H9 (cell line): ENCODE measurements at regions not wholly inside any gene's neighbourhood (a gene's known extent, or its start where the extent isn't known, plus 50 kb on each side); places are given as distances from the start of the nearest gene placed in this dataset.

ENCODE experiments used
- DNase-seq: peaks from one replicate; pipeline ENCODE4 v3.0.0-alpha.2; 2017
- H2AFZ ChIP-seq: one replicate; pipeline ENCODE4 v1.6.1; 2013; ENCODE audit warnings: mild to moderate bottlenecking, low read length, control low read depth, moderate library complexity
- H2AK5ac ChIP-seq: 2 replicates; pipeline ENCODE4 v1.6.1; 2013; ENCODE audit warnings: low read length, control low read depth, mixed read lengths; ENCODE audit not compliant: insufficient read length
- H2BK120ac ChIP-seq: one replicate; pipeline ENCODE4 v1.6.1; 2013; ENCODE audit warnings: low read depth, mild to moderate bottlenecking, low read length, control low read depth, inconsistent platforms; ENCODE audit not compliant: poor library complexity, severe bottlenecking
- H2BK12ac ChIP-seq: 2 replicates; pipeline ENCODE4 v1.6.1; 2013; ENCODE audit warnings: low read length, control low read depth, mixed read lengths, low read depth; ENCODE audit not compliant: insufficient read length
- H2BK15ac ChIP-seq: 2 replicates; pipeline ENCODE4 v1.6.1; 2013; ENCODE audit warnings: low read depth, low read length, control low read depth
- H2BK20ac ChIP-seq: one replicate; pipeline ENCODE4 v1.6.1; 2013; ENCODE audit warnings: low read depth, mild to moderate bottlenecking, low read length, control low read depth, inconsistent platforms; ENCODE audit not compliant: poor library complexity, severe bottlenecking
- H2BK5ac ChIP-seq: 2 replicates; pipeline ENCODE4 v1.6.1; 2013; ENCODE audit warnings: low read length, control low read depth, mixed read lengths; ENCODE audit not compliant: insufficient read length
- H3K14ac ChIP-seq: 2 replicates; pipeline ENCODE4 v1.6.1; 2013; ENCODE audit warnings: low read length, control low read depth; ENCODE audit not compliant: insufficient read depth
- H3K18ac ChIP-seq: 2 replicates; pipeline ENCODE4 v1.6.1; 2013; ENCODE audit warnings: low read depth, mild to moderate bottlenecking, mixed read lengths, low read length, control low read depth; ENCODE audit not compliant: insufficient read length
- H3K23ac ChIP-seq: 2 replicates; pipeline ENCODE4 v1.6.1; 2013; ENCODE audit warnings: low read length, control low read depth, mixed read lengths, low read depth; ENCODE audit not compliant: insufficient read length
- H3K23me2 ChIP-seq: 2 replicates; pipeline ENCODE4 v1.6.1; 2013; ENCODE audit warnings: low read depth, mild to moderate bottlenecking, mixed read lengths, low read length, control low read depth; ENCODE audit not compliant: insufficient read length, poor library complexity, severe bottlenecking
- H3K27ac ChIP-seq: 2 replicates; pipeline ENCODE4 v1.5.1; 2013; ENCODE audit warnings: low read length, control low read depth, mixed read lengths, low read depth; ENCODE audit not compliant: insufficient read length
- H3K27me3 ChIP-seq: 2 replicates; pipeline ENCODE4 v1.6.1; 2013; ENCODE audit warnings: low read length, control low read depth, inconsistent platforms; ENCODE audit not compliant: insufficient read depth
- H3K4ac ChIP-seq: 2 replicates; pipeline ENCODE4 v1.6.1; 2013; ENCODE audit warnings: low read depth, mild to moderate bottlenecking, control low read depth, inconsistent platforms, low read length, moderate library complexity
- H3K4me1 ChIP-seq: 2 replicates; pipeline ENCODE4 v1.6.1; 2013; ENCODE audit warnings: low read length, control low read depth, inconsistent platforms; ENCODE audit not compliant: insufficient read depth
- H3K4me2 ChIP-seq: 2 replicates; pipeline ENCODE4 v1.6.1; 2013; ENCODE audit warnings: low read length, control low read depth, mixed read lengths; ENCODE audit not compliant: insufficient read length, insufficient read depth
- H3K56ac ChIP-seq: 2 replicates; pipeline ENCODE4 v1.6.1; 2013; ENCODE audit warnings: low read depth, mild to moderate bottlenecking, mixed read lengths, low read length, control low read depth; ENCODE audit not compliant: insufficient read length
- H3K79me1 ChIP-seq: 2 replicates; pipeline ENCODE4 v1.6.1; 2013; ENCODE audit warnings: low read depth, mild to moderate bottlenecking, moderate library complexity, low read length, control low read depth, inconsistent platforms; ENCODE audit not compliant: insufficient read depth, poor library complexity, severe bottlenecking
- H3K79me2 ChIP-seq: 2 replicates; pipeline ENCODE4 v1.6.1; 2013; ENCODE audit warnings: low read length, control low read depth, inconsistent platforms; ENCODE audit not compliant: insufficient read depth
- H3K9ac ChIP-seq: 2 replicates; pipeline ENCODE4 v1.6.1; 2013; ENCODE audit warnings: low read length, control low read depth, mixed read lengths; ENCODE audit not compliant: insufficient read length; ENCODE audit errors: extremely low read depth
- H3K9me3 ChIP-seq: one replicate; pipeline ENCODE4 v1.6.1; 2013; ENCODE audit warnings: low read depth, low read length, inconsistent platforms; ENCODE audit not compliant: control insufficient read depth
- H3T11ph ChIP-seq: one replicate; pipeline ENCODE4 v1.6.1; 2013; ENCODE audit warnings: mild to moderate bottlenecking, low read length, control low read depth, inconsistent platforms
- H4K20me1 ChIP-seq: one replicate; pipeline ENCODE4 v1.6.1; 2013; ENCODE audit not compliant: control insufficient read depth, insufficient read length, insufficient read depth
- H4K5ac ChIP-seq: 2 replicates; pipeline ENCODE4 v1.6.1; 2013; ENCODE audit warnings: low read depth, mild to moderate bottlenecking, mixed read lengths, low read length, control low read depth; ENCODE audit not compliant: insufficient read length
- H4K8ac ChIP-seq: replicated peaks from 2 replicates; pipeline ENCODE4 v1.6.1; 2013; ENCODE audit warnings: low read length, control low read depth, mixed read lengths, low read depth; ENCODE audit not compliant: insufficient read length
- H4K91ac ChIP-seq: 2 replicates; pipeline ENCODE4 v1.6.1; 2013; ENCODE audit warnings: low read depth, mild to moderate bottlenecking, moderate library complexity, mixed read lengths, low read length, control low read depth; ENCODE audit not compliant: insufficient read length
- H3K27ac Mint-ChIP-seq, 3 experiments: 2 replicates in 2 of 3; 3 replicates in 1 of 3; pipeline ENCODE4 v1.8.0; 2020 to 2021; ENCODE audit warnings: mixed read lengths in 3 of 3, mild to moderate bottlenecking in 1 of 3, moderate library complexity in 1 of 3
- H3K27me3 Mint-ChIP-seq: 2 replicates; pipeline ENCODE4 v1.8.0; 2021; ENCODE audit warnings: low read depth, mild to moderate bottlenecking, moderate library complexity, mixed read lengths
- H3K36me3 Mint-ChIP-seq, 3 experiments: 2 replicates in 2 of 3; 3 replicates in 1 of 3; pipeline ENCODE4 v1.8.0; 2020 to 2021; ENCODE audit warnings: low read depth in 3 of 3, mixed read lengths in 3 of 3; ENCODE audit not compliant: insufficient read depth in 1 of 3
- H3K4me1 Mint-ChIP-seq, 2 experiments: 2 replicates each; pipeline ENCODE4 v1.8.0; 2020; ENCODE audit warnings: mixed read lengths in 2 of 2
- H3K4me3 Mint-ChIP-seq, 2 experiments: 2 replicates in 1 of 2; 3 replicates in 1 of 2; pipeline ENCODE4 v1.8.0; 2020 to 2021; ENCODE audit warnings: mild to moderate bottlenecking in 2 of 2, mixed read lengths in 2 of 2, moderate library complexity in 1 of 2
- H3K9me3 Mint-ChIP-seq, 2 experiments: 2 replicates in 1 of 2; 3 replicates in 1 of 2; pipeline ENCODE4 v1.8.0; 2020; ENCODE audit warnings: mild to moderate bottlenecking in 2 of 2, mixed read lengths in 2 of 2, moderate library complexity in 1 of 2
- CTCF ChIP-seq: fragments of 200-600 bp; sonication (generic); conservative IDR thresholded peaks from 3 replicates; pipeline ENCODE4 v1.8.0; 2021; ENCODE audit warnings: antibody characterized with exemption, mild to moderate bottlenecking
- WGBS: extraction: QIAGEN DNeasy Blood & Tissue Kit; methylation state at CpG from one replicate; pipeline ENCODE4 v1.1.7; 2013; ENCODE audit warnings: missing lambda C conversion rate, low lambda C conversion rate, mixed read lengths; ENCODE audit not compliant: insufficient read length; ENCODE audit errors: extremely low coverage; 5-methylcytosine and 5-hydroxymethylcytosine counted together

DNA sequence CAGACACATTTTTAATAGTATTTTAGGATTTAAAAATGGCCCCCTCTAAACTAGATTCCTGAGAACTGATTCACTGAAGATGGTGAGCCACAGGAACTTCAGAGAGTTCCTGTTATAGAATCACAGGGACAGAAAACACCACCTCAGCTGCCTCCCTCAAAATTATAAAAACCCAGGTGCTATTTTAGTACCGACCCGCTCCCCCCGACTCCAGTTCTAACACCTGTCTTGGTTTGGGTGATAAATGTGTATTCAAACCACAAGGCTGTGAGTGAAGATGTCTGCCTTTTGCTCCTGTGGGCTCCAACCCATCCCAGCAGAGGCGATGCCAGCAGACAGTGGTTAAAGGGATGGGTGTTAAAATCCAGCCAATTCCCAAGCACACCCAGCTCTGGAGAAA lies 127.4 kb upstream of the LY86 start:
- H3K27me3 ChIP-seq, result no peaks in the 10 kb centered on the region
- no peak overlapping the region for H2AFZ ChIP-seq
- no peak overlapping the region for H2BK5ac ChIP-seq
- no peak for TF ChIP-seq CTCF
- no peaks in the 10 kb centered on the region for H3K36me3 Mint-ChIP-seq
- H3T11ph ChIP-seq, result no peak overlapping the region
- H3K79me1 ChIP-seq, result no peaks in the 10 kb centered on the region
- no peak for DNase-seq
- no peak overlapping the region for H3K9ac ChIP-seq
- no peaks in the 10 kb centered on the region for H3K23me2 ChIP-seq
- no peaks in the 10 kb centered on the region for H3K79me2 ChIP-seq
- H3K9me3 ChIP-seq, result no peaks in the 10 kb centered on the region
- H3K14ac ChIP-seq, result no peak overlapping the region
- H2BK20ac ChIP-seq, result no peak overlapping the region
- H4K91ac ChIP-seq, result no peak overlapping the region
- WGBS, result no CpG with 5 or more reads among the region's 4 CpGs
- no peak overlapping the region for H3K4me2 ChIP-seq
- H3K9me3 Mint-ChIP-seq, result peaks cover 6 to 7% of the 10 kb centered on the region in 2 experiments; a peak in 3 of 5 replicates
- no peak overlapping the region for H2AK5ac ChIP-seq
- H3K4me1 ChIP-seq, result no peaks in the 10 kb centered on the region
- H3K4me1 Mint-ChIP-seq, result no peaks in the 10 kb centered on the region
- no peak overlapping the region for H3K18ac ChIP-seq
- no peak overlapping the region for H3K56ac ChIP-seq
- no peak overlapping the region for H3K23ac ChIP-seq
- no peak overlapping the region for H2BK12ac ChIP-seq
- H3K4me3 Mint-ChIP-seq, result no peak overlapping the region
- no peak overlapping the region for H2BK120ac ChIP-seq
- H4K20me1 ChIP-seq, result no peaks in the 10 kb centered on the region
- H3K27ac ChIP-seq, result no peak overlapping the region
- H3K27me3 Mint-ChIP-seq, result peaks cover 2% of the 10 kb centered on the region
- H4K8ac ChIP-seq, result no peak overlapping the region
- H3K27ac Mint-ChIP-seq, result no peak overlapping the region
- H4K5ac ChIP-seq, result no peak overlapping the region
- no peak overlapping the region for H2BK15ac ChIP-seq
- no peak overlapping the region for H3K4ac ChIP-seq
